ENCODE measurements at regions not wholly inside any gene's neighbourhood (a gene's known extent, or its start where the extent isn't known, plus 50 kb on each side); places are given as distances from the start of the nearest gene placed in this dataset.

DNA sequence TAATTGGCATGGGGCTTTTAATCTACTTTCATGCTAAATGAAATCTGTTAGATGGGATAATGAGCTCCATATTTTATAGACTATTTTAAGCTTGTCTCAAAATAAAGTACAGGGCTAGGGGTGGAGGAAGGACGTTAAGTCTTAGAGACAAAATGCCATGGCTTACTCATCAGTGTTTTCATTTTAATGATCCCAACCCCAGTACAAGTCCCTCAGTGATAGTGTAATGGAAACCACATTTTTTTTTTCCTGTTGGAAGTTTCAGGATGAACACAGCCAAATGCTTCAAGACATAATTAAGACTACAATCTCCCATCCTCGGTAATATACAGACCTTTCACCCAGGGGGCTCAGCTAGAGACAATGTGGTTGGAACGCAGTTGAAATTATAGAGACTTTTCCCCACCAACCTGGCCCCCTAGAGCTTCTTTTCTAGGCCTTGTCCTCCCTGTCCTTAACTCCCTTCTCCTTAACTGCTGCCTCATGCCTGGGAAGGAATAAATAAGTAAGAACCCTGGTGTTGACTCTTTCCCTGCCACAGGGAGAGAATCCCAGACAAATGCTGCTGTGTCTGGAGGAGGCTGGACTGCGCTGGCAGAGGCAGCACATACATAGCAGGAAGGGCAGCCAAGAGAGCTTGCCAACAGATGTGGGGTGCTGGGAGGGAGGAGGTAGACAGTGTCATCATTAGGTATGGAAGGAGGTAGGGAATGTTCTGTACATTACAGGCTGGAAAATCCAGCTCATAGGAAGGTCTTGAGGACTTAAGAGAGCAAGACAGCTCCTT, 115.4 kb upstream of the ROPN1 start:
- TF ChIP-seq, protein P1, sequence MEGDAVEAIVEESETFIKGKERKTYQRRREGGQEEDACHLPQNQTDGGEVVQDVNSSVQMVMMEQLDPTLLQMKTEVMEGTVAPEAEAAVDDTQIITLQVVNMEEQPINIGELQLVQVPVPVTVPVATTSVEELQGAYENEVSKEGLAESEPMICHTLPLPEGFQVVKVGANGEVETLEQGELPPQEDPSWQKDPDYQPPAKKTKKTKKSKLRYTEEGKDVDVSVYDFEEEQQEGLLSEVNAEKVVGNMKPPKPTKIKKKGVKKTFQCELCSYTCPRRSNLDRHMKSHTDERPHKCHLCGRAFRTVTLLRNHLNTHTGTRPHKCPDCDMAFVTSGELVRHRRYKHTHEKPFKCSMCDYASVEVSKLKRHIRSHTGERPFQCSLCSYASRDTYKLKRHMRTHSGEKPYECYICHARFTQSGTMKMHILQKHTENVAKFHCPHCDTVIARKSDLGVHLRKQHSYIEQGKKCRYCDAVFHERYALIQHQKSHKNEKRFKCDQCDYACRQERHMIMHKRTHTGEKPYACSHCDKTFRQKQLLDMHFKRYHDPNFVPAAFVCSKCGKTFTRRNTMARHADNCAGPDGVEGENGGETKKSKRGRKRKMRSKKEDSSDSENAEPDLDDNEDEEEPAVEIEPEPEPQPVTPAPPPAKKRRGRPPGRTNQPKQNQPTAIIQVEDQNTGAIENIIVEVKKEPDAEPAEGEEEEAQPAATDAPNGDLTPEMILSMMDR (IDR thresholded peaks at IDR 0.05; ENCODE audit: insufficient read depth, low read depth, low read length), result no peak
- no peak overlapping the region for H3K4me3 ChIP-seq (ENCODE audit: low read depth, low read length)
- DNase-seq (ENCODE audit: low read depth), result no peak

DNA sequence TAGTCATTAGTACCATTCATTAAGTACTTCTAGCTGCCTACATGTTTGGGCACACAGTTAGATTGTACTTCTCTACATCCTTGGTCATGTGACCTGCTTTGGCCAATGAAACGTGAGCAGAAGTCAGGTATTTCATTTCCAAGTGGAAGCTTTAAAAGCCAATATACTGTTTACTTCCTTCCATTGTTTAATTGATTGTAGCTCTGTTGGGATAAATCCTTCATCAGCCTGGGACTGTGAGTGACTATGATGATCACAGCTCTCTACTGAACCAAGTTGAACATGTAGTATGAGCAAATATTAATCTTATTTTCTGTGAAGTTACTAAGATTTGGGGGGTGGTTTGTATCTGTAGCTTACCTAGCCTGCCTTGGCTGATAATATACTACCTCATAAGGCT, 116.5 kb upstream of the ROPN1 start:
- TF ChIP-seq, protein P1 (IDR thresholded peaks at IDR 0.05; ENCODE audit: insufficient read depth, low read depth, low read length), result no peak
- H3K4me3 ChIP-seq (ENCODE audit: low read depth, low read length), result no peak overlapping the region
- DNase-seq (ENCODE audit: low read depth), result no peak

DNA sequence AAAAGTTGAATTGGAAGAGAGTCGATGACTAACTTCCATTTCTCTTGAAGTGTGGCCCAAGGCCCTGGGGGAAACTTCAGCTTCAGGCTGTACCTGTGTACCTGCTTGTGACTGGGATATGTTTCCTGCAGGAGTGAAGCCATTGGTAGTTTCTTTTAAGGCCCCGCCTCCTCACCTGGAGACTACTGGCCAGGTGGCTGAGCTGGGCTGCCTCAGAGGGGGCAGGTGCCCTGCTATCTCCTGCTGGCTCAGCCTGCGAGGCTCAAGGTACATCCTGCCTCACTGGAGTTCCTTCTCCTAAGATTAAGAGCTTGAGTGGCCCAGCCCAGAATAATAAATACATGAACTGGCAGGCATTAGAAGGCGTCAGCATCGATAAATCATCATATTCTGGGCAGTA, 121.6 kb upstream of the ROPN1 start:
- H3K4me3 ChIP-seq (ENCODE audit: low read depth, low read length), result no peak overlapping the region
- TF ChIP-seq, protein P1 (IDR thresholded peaks at IDR 0.05; ENCODE audit: insufficient read depth, low read depth, low read length), result no peak
- DNase-seq (ENCODE audit: low read depth), result no peak

DNA sequence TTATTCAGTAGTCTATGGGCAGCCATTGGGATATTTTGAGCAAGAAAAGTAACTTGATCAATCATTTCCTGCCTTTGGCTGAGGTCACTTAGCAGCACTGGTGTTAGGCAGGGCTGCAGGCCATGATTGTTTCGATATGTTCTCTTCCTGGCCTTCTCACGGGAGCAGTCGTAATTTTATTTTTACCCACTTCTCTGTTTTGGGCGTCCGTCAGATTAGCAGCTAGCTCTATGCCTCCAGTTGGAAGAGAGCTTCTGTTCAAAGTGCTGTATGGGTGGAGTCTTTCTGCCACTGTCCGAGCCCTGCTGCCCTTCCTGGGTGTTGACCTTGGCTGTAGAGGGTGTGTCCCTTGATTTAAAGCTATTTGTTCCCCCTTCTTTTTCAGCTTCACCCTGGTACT, 123.4 kb upstream of the ROPN1 start:
- no peak for DNase-seq (ENCODE audit: low read depth)
- TF ChIP-seq, protein P1 (IDR thresholded peaks at IDR 0.05; ENCODE audit: insufficient read depth, low read depth, low read length), result no peak
- H3K4me3 ChIP-seq (ENCODE audit: low read depth, low read length), result no peak overlapping the region

DNA sequence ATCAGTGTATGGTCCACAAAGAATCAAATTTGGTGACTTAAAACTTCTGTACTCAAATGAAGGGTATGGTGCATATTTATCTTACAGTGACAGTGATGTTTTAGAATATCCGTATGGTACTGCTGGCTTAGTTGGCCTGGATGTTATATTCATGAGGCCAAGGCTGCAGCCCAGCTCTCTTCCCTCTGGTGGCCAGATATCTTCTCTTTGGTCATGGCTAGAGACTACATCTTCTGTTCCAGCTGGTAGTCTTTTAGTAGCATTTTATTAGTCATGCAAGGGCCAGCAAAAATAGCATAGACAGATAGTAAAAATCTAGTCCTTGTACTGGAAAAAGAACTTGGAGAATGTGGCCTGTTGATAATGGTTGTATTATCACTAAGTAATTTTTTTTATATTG, 124.0 kb upstream of the ROPN1 start:
- H3K4me3 ChIP-seq (ENCODE audit: low read depth, low read length), result no peak overlapping the region
- DNase-seq (ENCODE audit: low read depth), result no peak
- TF ChIP-seq, protein P1 (IDR thresholded peaks at IDR 0.05; ENCODE audit: insufficient read depth, low read depth, low read length), result no peak

DNA sequence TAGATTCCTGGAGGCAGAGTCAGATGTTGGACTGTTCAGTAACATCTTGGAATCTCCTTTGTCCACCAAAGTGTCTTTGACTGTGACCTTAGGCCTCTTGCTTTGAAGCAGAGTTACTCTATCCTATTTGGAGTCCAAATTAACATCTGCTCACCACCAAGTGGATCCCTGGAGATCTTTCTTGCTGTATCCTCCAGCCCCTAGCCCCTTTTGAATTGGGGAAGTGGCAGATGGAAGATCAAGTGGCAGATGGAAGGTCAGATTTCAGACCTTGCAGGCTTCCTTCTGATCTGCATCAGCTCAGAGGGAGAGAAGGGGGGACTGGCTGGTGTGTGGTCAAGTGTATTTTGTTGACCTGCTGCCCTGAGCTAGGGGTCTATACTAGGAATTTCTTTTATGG, 125.0 kb upstream of the ROPN1 start:
- TF ChIP-seq, protein P1 (IDR thresholded peaks at IDR 0.05; ENCODE audit: insufficient read depth, low read depth, low read length), result no peak
- no peak for DNase-seq (ENCODE audit: low read depth)
- no peak overlapping the region for H3K4me3 ChIP-seq (ENCODE audit: low read depth, low read length)

DNA sequence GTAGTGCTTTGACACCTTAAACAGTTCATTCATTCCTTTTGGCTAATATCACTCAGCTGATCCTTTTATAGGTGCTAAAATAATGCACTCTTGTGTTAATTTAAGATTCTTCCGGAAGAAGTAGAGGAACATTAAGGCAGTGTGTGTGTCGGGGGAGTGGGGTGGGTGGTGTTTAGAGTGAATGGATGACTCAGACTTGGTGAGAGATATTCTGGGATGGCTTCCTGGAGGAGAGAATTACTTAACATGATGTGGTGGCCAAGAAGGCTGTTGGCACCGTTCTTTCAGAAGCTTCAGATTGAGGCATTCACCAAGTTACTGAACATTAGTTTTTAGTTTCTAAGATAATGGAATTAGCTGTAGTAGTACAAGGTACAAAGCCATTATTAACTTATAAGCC, 125.6 kb upstream of the ROPN1 start:
- peak; percentile 14 for DNase-seq (ENCODE audit: low read depth)
- TF ChIP-seq, protein P1 (IDR thresholded peaks at IDR 0.05; ENCODE audit: insufficient read depth, low read depth, low read length), result no peak
- H3K4me3 ChIP-seq (ENCODE audit: low read depth, low read length), result no peak overlapping the region
